ENCODE measurements at regions not wholly inside any gene's neighbourhood (a gene's known extent, or its start where the extent isn't known, plus 50 kb on each side); places are given as distances from the start of the nearest gene placed in this dataset.

- TF ChIP-seq CTCF (conservative IDR thresholded peaks at IDR 0.05) (no peak), ZFX (IDR thresholded peaks at IDR 0.05) (no peak)
Observed at GRCh38 chr11:26867286-26867685, 126.6 kb upstream of the FIBIN start.
